ENCODE measurements at regions not wholly inside any gene's neighbourhood (a gene's known extent, or its start where the extent isn't known, plus 50 kb on each side); places are given as distances from the start of the nearest gene placed in this dataset.

- no peak overlapping the region for H3K4me3 ChIP-seq (ENCODE audit: low read length)
- WGBS (ENCODE audit: insufficient coverage, low lambda C conversion rate), result 81% methylated on average over 2 of the region's 3 CpGs
- no peaks in the 10 kb centered on the region for H3K36me3 ChIP-seq (ENCODE audit: control insufficient read depth, insufficient read depth, low read length)
- no peaks in the 10 kb centered on the region for H3K9me3 ChIP-seq (ENCODE audit: control insufficient read depth, low read depth, low read length)
- H3K4me1 ChIP-seq (ENCODE audit: control insufficient read depth, insufficient read depth, low read length), result no peaks in the 10 kb centered on the region
- no peaks in the 10 kb centered on the region for H3K27me3 ChIP-seq (ENCODE audit: control insufficient read depth, insufficient read depth, low read length)
- no peak overlapping the region for H3K27ac ChIP-seq (ENCODE audit: low read length)
- no peak for DNase-seq
Observed at GRCh38 chr5:145226726-145227125, 608.4 kb downstream of the PRELID2 start.

- no peak for DNase-seq
- H3K27ac ChIP-seq (ENCODE audit: low read length), result no peak overlapping the region
- WGBS (ENCODE audit: insufficient coverage, low lambda C conversion rate), result no CpG with 5 or more reads among the region's 1 CpG
- no peak overlapping the region for H3K4me3 ChIP-seq (ENCODE audit: low read length)
- no peaks in the 10 kb centered on the region for H3K27me3 ChIP-seq (ENCODE audit: control insufficient read depth, insufficient read depth, low read length)
- no peaks in the 10 kb centered on the region for H3K4me1 ChIP-seq (ENCODE audit: control insufficient read depth, insufficient read depth, low read length)
- no peaks in the 10 kb centered on the region for H3K36me3 ChIP-seq (ENCODE audit: control insufficient read depth, insufficient read depth, low read length)
- no peaks in the 10 kb centered on the region for H3K9me3 ChIP-seq (ENCODE audit: control insufficient read depth, low read depth, low read length)
Observed at GRCh38 chr5:145225529-145225928, 609.6 kb downstream of the PRELID2 start.

- Histone ChIP-seq H3K4me1 (ENCODE audit: control insufficient read depth, insufficient read depth, low read length) (no peaks in the 10 kb centered on the region), H3K27ac (ENCODE audit: low read length) (no peak overlapping the region), H3K36me3 (ENCODE audit: control insufficient read depth, insufficient read depth, low read length) (no peaks in the 10 kb centered on the region), H3K4me3 (ENCODE audit: low read length) (no peak overlapping the region), H3K9me3 (ENCODE audit: control insufficient read depth, low read depth, low read length) (no peaks in the 10 kb centered on the region), H3K27me3 (ENCODE audit: control insufficient read depth, insufficient read depth, low read length) (no peaks in the 10 kb centered on the region)
- WGBS (ENCODE audit: insufficient coverage, low lambda C conversion rate), result 83% methylated on average over 2 of the region's 3 CpGs
- no peak for DNase-seq
Observed at GRCh38 chr5:145223582-145223981, 611.6 kb downstream of the PRELID2 start.

GRCh38 chr5:145222622-145223021, 612.5 kb downstream of the PRELID2 start:
- no peak overlapping the region for H3K27ac ChIP-seq (ENCODE audit: low read length)
- no peaks in the 10 kb centered on the region for H3K9me3 ChIP-seq (ENCODE audit: control insufficient read depth, low read depth, low read length)
- H3K4me1 ChIP-seq (ENCODE audit: control insufficient read depth, insufficient read depth, low read length), result no peaks in the 10 kb centered on the region
- no peak overlapping the region for H3K4me3 ChIP-seq (ENCODE audit: low read length)
- no peak for DNase-seq
- no peaks in the 10 kb centered on the region for H3K36me3 ChIP-seq (ENCODE audit: control insufficient read depth, insufficient read depth, low read length)
- H3K27me3 ChIP-seq (ENCODE audit: control insufficient read depth, insufficient read depth, low read length), result no peaks in the 10 kb centered on the region

GRCh38 chr5:145221416-145221815, 613.7 kb downstream of the PRELID2 start:
- WGBS (ENCODE audit: insufficient coverage, low lambda C conversion rate), result no CpG with 5 or more reads among the region's 1 CpG
- no peaks in the 10 kb centered on the region for H3K27me3 ChIP-seq (ENCODE audit: control insufficient read depth, insufficient read depth, low read length)
- no peak overlapping the region for H3K27ac ChIP-seq (ENCODE audit: low read length)
- H3K36me3 ChIP-seq (ENCODE audit: control insufficient read depth, insufficient read depth, low read length), result no peaks in the 10 kb centered on the region
- no peak for DNase-seq
- no peak overlapping the region for H3K4me3 ChIP-seq (ENCODE audit: low read length)
- no peaks in the 10 kb centered on the region for H3K9me3 ChIP-seq (ENCODE audit: control insufficient read depth, low read depth, low read length)
- no peaks in the 10 kb centered on the region for H3K4me1 ChIP-seq (ENCODE audit: control insufficient read depth, insufficient read depth, low read length)

GRCh38 chr5:145220481-145220880, 614.7 kb downstream of the PRELID2 start:
- 93% methylated on average over 2 of the region's 5 CpGs for WGBS (ENCODE audit: insufficient coverage, low lambda C conversion rate)
- H3K9me3 ChIP-seq (ENCODE audit: control insufficient read depth, low read depth, low read length), result peaks cover under 1% of the 10 kb centered on the region
- H3K27ac ChIP-seq (ENCODE audit: low read length), result no peak overlapping the region
- H3K4me3 ChIP-seq (ENCODE audit: low read length), result no peak overlapping the region
- no peaks in the 10 kb centered on the region for H3K4me1 ChIP-seq (ENCODE audit: control insufficient read depth, insufficient read depth, low read length)
- DNase-seq, result no peak
- H3K27me3 ChIP-seq (ENCODE audit: control insufficient read depth, insufficient read depth, low read length), result no peaks in the 10 kb centered on the region
- H3K36me3 ChIP-seq (ENCODE audit: control insufficient read depth, insufficient read depth, low read length), result no peaks in the 10 kb centered on the region

GRCh38 chr5:145218982-145219381, 616.2 kb downstream of the PRELID2 start:
- H3K27me3 ChIP-seq (ENCODE audit: control insufficient read depth, insufficient read depth, low read length), result no peaks in the 10 kb centered on the region
- WGBS (ENCODE audit: insufficient coverage, low lambda C conversion rate), result 100% methylated on average over 1 of the region's 1 CpG
- H3K4me1 ChIP-seq (ENCODE audit: control insufficient read depth, insufficient read depth, low read length), result no peaks in the 10 kb centered on the region
- H3K9me3 ChIP-seq (ENCODE audit: control insufficient read depth, low read depth, low read length), result peaks cover 8% of the 10 kb centered on the region
- DNase-seq, result no peak
- H3K36me3 ChIP-seq (ENCODE audit: control insufficient read depth, insufficient read depth, low read length), result no peaks in the 10 kb centered on the region
- no peak overlapping the region for H3K27ac ChIP-seq (ENCODE audit: low read length)
- no peak overlapping the region for H3K4me3 ChIP-seq (ENCODE audit: low read length)

- DNase-seq, result no peak
- Histone ChIP-seq H3K27me3 (ENCODE audit: control insufficient read depth, insufficient read depth, low read length) (no peaks in the 10 kb centered on the region), H3K9me3 (ENCODE audit: control insufficient read depth, low read depth, low read length) (peaks cover 8% of the 10 kb centered on the region), H3K36me3 (ENCODE audit: control insufficient read depth, insufficient read depth, low read length) (no peaks in the 10 kb centered on the region), H3K27ac (ENCODE audit: low read length) (no peak overlapping the region), H3K4me3 (ENCODE audit: low read length) (no peak overlapping the region), H3K4me1 (ENCODE audit: control insufficient read depth, insufficient read depth, low read length) (no peaks in the 10 kb centered on the region)
- no CpG with 5 or more reads among the region's 3 CpGs for WGBS (ENCODE audit: insufficient coverage, low lambda C conversion rate)
Observed at GRCh38 chr5:145218019-145218418, 617.1 kb downstream of the PRELID2 start.

GRCh38 chr5:145210020-145210419, 625.1 kb downstream of the PRELID2 start:
- no peaks in the 10 kb centered on the region for H3K27me3 ChIP-seq (ENCODE audit: control insufficient read depth, insufficient read depth, low read length)
- H3K9me3 ChIP-seq (ENCODE audit: control insufficient read depth, low read depth, low read length), result peaks cover 3% of the 10 kb centered on the region
- H3K4me3 ChIP-seq (ENCODE audit: low read length), result no peak overlapping the region
- no peaks in the 10 kb centered on the region for H3K36me3 ChIP-seq (ENCODE audit: control insufficient read depth, insufficient read depth, low read length)
- no peak overlapping the region for H3K27ac ChIP-seq (ENCODE audit: low read length)
- DNase-seq, result no peak
- H3K4me1 ChIP-seq (ENCODE audit: control insufficient read depth, insufficient read depth, low read length), result no peaks in the 10 kb centered on the region
- WGBS (ENCODE audit: insufficient coverage, low lambda C conversion rate), result no CpG with 5 or more reads among the region's 3 CpGs

GRCh38 chr5:145205546-145205945, 629.6 kb downstream of the PRELID2 start:
- H3K27ac ChIP-seq (ENCODE audit: low read length), result no peak overlapping the region
- no peaks in the 10 kb centered on the region for H3K36me3 ChIP-seq (ENCODE audit: control insufficient read depth, insufficient read depth, low read length)
- no peaks in the 10 kb centered on the region for H3K27me3 ChIP-seq (ENCODE audit: control insufficient read depth, insufficient read depth, low read length)
- H3K4me3 ChIP-seq (ENCODE audit: low read length), result no peak overlapping the region
- H3K4me1 ChIP-seq (ENCODE audit: control insufficient read depth, insufficient read depth, low read length), result no peaks in the 10 kb centered on the region
- no peaks in the 10 kb centered on the region for H3K9me3 ChIP-seq (ENCODE audit: control insufficient read depth, low read depth, low read length)
- DNase-seq, result no peak
- WGBS (ENCODE audit: insufficient coverage, low lambda C conversion rate), result no CpG with 5 or more reads among the region's 4 CpGs

- no peak overlapping the region for H3K4me3 ChIP-seq (ENCODE audit: low read length)
- WGBS (ENCODE audit: insufficient coverage, low lambda C conversion rate), result no CpG with 5 or more reads among the region's 2 CpGs
- no peak for DNase-seq
- H3K27me3 ChIP-seq (ENCODE audit: control insufficient read depth, insufficient read depth, low read length), result no peaks in the 10 kb centered on the region
- H3K9me3 ChIP-seq (ENCODE audit: control insufficient read depth, low read depth, low read length), result no peaks in the 10 kb centered on the region
- H3K4me1 ChIP-seq (ENCODE audit: control insufficient read depth, insufficient read depth, low read length), result no peaks in the 10 kb centered on the region
- H3K27ac ChIP-seq (ENCODE audit: low read length), result no peak overlapping the region
- H3K36me3 ChIP-seq (ENCODE audit: control insufficient read depth, insufficient read depth, low read length), result no peaks in the 10 kb centered on the region
Observed at GRCh38 chr5:145204743-145205142, 630.4 kb downstream of the PRELID2 start.
